K562 (cell line): ENCODE measurements at regions not wholly inside any gene's neighbourhood (a gene's known extent, or its start where the extent isn't known, plus 50 kb on each side); places are given as distances from the start of the nearest gene placed in this dataset.

Experiments used
- ATAC-seq: fragments of 200-7000 bp; cut with Tn5 transposase; 3 replicates; pipeline ENCODE4 v1.9.1; 2020; ENCODE audit warnings: moderate library complexity
- BruUV-seq: library from RNA; stranded (reverse); fragments of 400-500 nt; replicated peaks from 2 replicates; lab custom pipeline; 2021; lab: Mats Ljungman, UMichigan
- CTCF ChIA-PET: fragments of 300-600 bp; formaldehyde crosslinking; extraction: SDS; loops from one replicate; lab custom pipeline; 2021; ENCODE audit warnings: low intra/inter-chr PET ratio; lab: Yijun Ruan, JAX
- POLR2A ChIA-PET: fragments of 300-600, 350-650 bp; sonication (Branson Sonifier 250); formaldehyde crosslinking; extraction: SDS; loops from one replicate; lab custom pipeline; 2021; ENCODE audit warnings: antibody characterized with exemption, inconsistent platforms; lab: Yijun Ruan, JAX
- DNase-seq, 4 experiments: peaks; one replicate each; pipeline versions ENCODE4 v3.0.0 to v3.0.0-alpha.2; 2011 to 2018; ENCODE audit warnings: low spot score in 3 of 4, mixed read lengths in 3 of 4; ENCODE audit errors: extremely low read depth in 1 of 4
- FAIRE-seq: peaks from 2 replicates; lab custom pipeline; 2011; peaks lifted over from hg19 to GRCh38; lab: Jason Lieb, UNC
- H2AFZ ChIP-seq: 2 replicates; pipeline ENCODE4 v1.6.0; 2011; ENCODE audit warnings: low read depth, low read length, control low read depth, inconsistent platforms
- H3K27ac ChIP-seq: fragments of 200-600 bp; 3 replicates; pipeline ENCODE4 v1.8.0; 2011; ENCODE audit warnings: low read depth, mild to moderate bottlenecking, control low read depth, inconsistent platforms, low read length, moderate library complexity, mixed read lengths; ENCODE audit errors: extremely low read depth
- H3K27me3 ChIP-seq, 2 experiments: fragments of 300-600 bp in 1 of 2; 2 replicates in 1 of 2; 3 replicates in 1 of 2; pipeline versions ENCODE4 v1.6.0 to v1.8.0; 2011; ENCODE audit warnings: inconsistent platforms in 2 of 2, low read length in 2 of 2, mild to moderate bottlenecking in 1 of 2, mixed read lengths in 1 of 2, moderate library complexity in 1 of 2; ENCODE audit not compliant: control insufficient read depth in 2 of 2, insufficient read depth in 2 of 2
- H3K36me3 ChIP-seq: fragments of 300-600 bp; 3 replicates; pipeline ENCODE4 v1.8.0; 2011; ENCODE audit warnings: mild to moderate bottlenecking, low read length, inconsistent platforms; ENCODE audit not compliant: control insufficient read depth, insufficient read depth
- H3K4me1 ChIP-seq, 2 experiments: fragments of 200-600 bp in 1 of 2; replicated peaks in 1 of 2; 2 replicates in 1 of 2; 3 replicates in 1 of 2; pipeline versions ENCODE4 v1.5.1 to v1.8.0; 2011; ENCODE audit warnings: inconsistent platforms in 2 of 2, low read length in 2 of 2, mild to moderate bottlenecking in 1 of 2, mixed read lengths in 1 of 2, moderate library complexity in 1 of 2; ENCODE audit not compliant: control insufficient read depth in 2 of 2, insufficient read depth in 2 of 2
- H3K4me2 ChIP-seq: 2 replicates; pipeline ENCODE4 v1.6.1; 2011; ENCODE audit warnings: low read length, control low read depth, inconsistent platforms, mixed read lengths; ENCODE audit not compliant: insufficient read depth
- H3K4me3 ChIP-seq: fragments of 200-600 bp; sonication (generic), shearing (Covaris generic); 2 replicates; pipeline ENCODE4 v1.5.1; 2016; ENCODE audit warnings: control low read depth, inconsistent platforms
- H3K79me2 ChIP-seq: fragments of 200-600 bp; 3 replicates; pipeline ENCODE4 v1.8.0; 2011; ENCODE audit warnings: low read length, inconsistent platforms; ENCODE audit not compliant: control insufficient read depth, insufficient read depth
- H3K9ac ChIP-seq, 2 experiments: 2 replicates each; pipeline versions ENCODE4 v1.6.0 to v1.6.1; 2011; ENCODE audit warnings: low read depth in 2 of 2, low read length in 2 of 2, control low read depth in 1 of 2, inconsistent platforms in 1 of 2, mild to moderate bottlenecking in 1 of 2, mixed read lengths in 1 of 2; ENCODE audit not compliant: insufficient read depth in 1 of 2
- H3K9me1 ChIP-seq: one replicate; pipeline ENCODE4 v1.6.0; 2011; ENCODE audit warnings: inconsistent platforms, mild to moderate bottlenecking, low read length, moderate library complexity; ENCODE audit not compliant: control insufficient read depth, insufficient read depth
- H3K9me3 ChIP-seq: replicated peaks from 2 replicates; pipeline ENCODE4 v1.5.1; 2011; ENCODE audit warnings: low read depth, low read length, inconsistent platforms; ENCODE audit not compliant: control insufficient read depth, insufficient read depth
- H4K20me1 ChIP-seq: replicated peaks from 2 replicates; pipeline ENCODE4 v1.6.1; 2011; ENCODE audit warnings: low read length, inconsistent platforms, mixed read lengths; ENCODE audit not compliant: control insufficient read depth, insufficient read depth
- HMG20B ChIP-seq: fragments of 250-450 bp; sonication (Bioruptor Pico); IDR thresholded peaks from 2 replicates; pipeline ENCODE4 v1.5.0; 2021; ENCODE audit warnings: mild to moderate bottlenecking
- ILK ChIP-seq: fragments of 450-650 bp; IDR thresholded peaks from 2 replicates; pipeline ENCODE4 v1.6.1; 2016; ENCODE audit warnings: missing genetic modification characterization, low read depth, mild to moderate bottlenecking, missing compliant biosample characterization, moderate library complexity, borderline replicate concordance
- MTA2 ChIP-seq: fragments of 450-650 bp; IDR thresholded peaks from 2 replicates; pipeline ENCODE4 v1.6.1; 2016; ENCODE audit warnings: low read depth
- NFE2L1 ChIP-seq: fragments of 450-650 bp; IDR thresholded peaks from 2 replicates; pipeline ENCODE4 v1.6.1; 2016; ENCODE audit warnings: missing genetic modification characterization, low read depth, mild to moderate bottlenecking, missing compliant biosample characterization, moderate library complexity, borderline replicate concordance
- SNIP1 ChIP-seq: fragments of 450-650 bp; IDR thresholded peaks from 2 replicates; pipeline ENCODE4 v1.7.1; 2017; ENCODE audit warnings: low read depth, mild to moderate bottlenecking
- TCF3 ChIP-seq: sonication (generic); formaldehyde crosslinking; IDR thresholded peaks from 2 replicates; pipeline ENCODE4 v1.4.0; 2020; ENCODE audit warnings: mild to moderate bottlenecking, missing genetic modification reagents
- TEAD4 ChIP-seq, 2 experiments: sonication (generic) in 1 of 2; formaldehyde crosslinking in 1 of 2; IDR thresholded peaks; 2 replicates each; pipeline versions ENCODE4 v1.6.1 to v1.8.0; 2012 to 2022; ENCODE audit warnings: borderline replicate concordance in 1 of 2, inconsistent platforms in 1 of 2, low read length in 1 of 2, mild to moderate bottlenecking in 1 of 2, missing genetic modification reagents in 1 of 2
- ZNF655 ChIP-seq: fragments of 250-450 bp; sonication (Bioruptor Pico); IDR thresholded peaks from 2 replicates; pipeline ENCODE4 v1.5.0; 2021
- WGBS: fragments of 100-300 bp; shearing (Covaris generic); methylation state at CpG from one replicate; pipeline ENCODE4 v1.1.6; 2016; ENCODE audit warnings: low coverage, mixed read lengths; ENCODE audit not compliant: insufficient coverage; ENCODE audit errors: missing lambda C conversion rate; 5-methylcytosine and 5-hydroxymethylcytosine counted together
- in situ Hi-C: fragments of 300-500 bp; cut with MboI; formaldehyde crosslinking; loops from 4 replicates; pipeline ENCODE4 v1.15.0; 2018; ENCODE audit warnings: inconsistent platforms, mixed read lengths
- intact Hi-C: fragments of 100-400 bp; cut with micrococcal nuclease; formaldehyde crosslinking; loops from 2 replicates; pipeline ENCODE4 v1.14.2; 2022
- TF ChIP-seq, protein P1 (sequence below): fragments of 250-450 bp; sonication (Bioruptor Pico); IDR thresholded peaks from 2 replicates; pipeline ENCODE4 v1.4.0; 2020
- TF ChIP-seq, protein P2 (sequence below): fragments of 250-450 bp; sonication (Bioruptor Pico); IDR thresholded peaks from 2 replicates; pipeline ENCODE4 v1.4.0; 2020

DNA sequence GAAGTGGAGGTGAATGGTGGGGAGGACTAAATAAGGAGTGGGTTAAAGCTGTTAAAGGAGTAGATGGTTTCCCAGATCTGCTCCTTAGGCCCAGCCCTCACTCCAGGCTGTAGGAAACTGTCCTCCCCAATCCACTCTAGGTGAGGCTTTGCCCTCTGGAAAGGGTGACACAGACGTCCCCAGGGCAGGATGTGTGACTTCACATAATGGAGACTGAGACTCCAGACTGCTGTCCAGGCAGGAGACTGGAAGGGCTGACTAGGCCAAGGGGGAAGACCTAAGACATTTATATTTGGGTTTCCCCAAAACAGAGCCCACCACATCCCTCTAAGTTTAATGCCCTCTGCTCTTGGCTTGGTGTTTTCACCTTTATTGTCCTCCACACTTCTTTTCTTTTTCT is 488.5 kb downstream of the SHQ1 start:
- H3K36me3 ChIP-seq: no peaks in the 10 kb centered on the region
- H3K9me3 ChIP-seq: no peaks in the 10 kb centered on the region; the same call in 1 of the 2 replicates
- no peaks in the 10 kb centered on the region for H3K9me1 ChIP-seq
- no peaks in the 10 kb centered on the region for H4K20me1 ChIP-seq
- no peak overlapping the region for H2AFZ ChIP-seq
- H3K9ac ChIP-seq: no peak overlapping the region
- ATAC-seq (no peak), DNase-seq (no peak), FAIRE-seq (no peak)
- in situ Hi-C loops (no loop called here), intact Hi-C loops (no loop called here)
- ChIA-PET POLR2A (interaction anchor here (0.7 kb wide), 1 partner anchor 12 kb away, joined by 3 read pairs; no protein-coding TSS in a partner anchor), CTCF (no interaction called here)
- no peak overlapping the region for H3K4me3 ChIP-seq
- H3K27me3 ChIP-seq: no peaks in the 10 kb centered on the region
- H3K27ac ChIP-seq: no peak overlapping the region
- BruUV-seq: no TSS peak
- 0% methylated on average over 1 of the region's 1 CpG for WGBS
- H3K4me2 ChIP-seq: no peak overlapping the region
- no peak for TF ChIP-seq MTA2
- no peak for TF ChIP-seq HMG20B
- TF ChIP-seq TEAD4 (IDR thresholded peaks at IDR 0.05; ENCODE audit: low read length): no peak
- TF ChIP-seq TEAD4 (CRISPR knock-in tag; IDR thresholded peaks at IDR 0.05; ENCODE audit: borderline replicate concordance): no peak
- TF ChIP-seq, protein P1, sequence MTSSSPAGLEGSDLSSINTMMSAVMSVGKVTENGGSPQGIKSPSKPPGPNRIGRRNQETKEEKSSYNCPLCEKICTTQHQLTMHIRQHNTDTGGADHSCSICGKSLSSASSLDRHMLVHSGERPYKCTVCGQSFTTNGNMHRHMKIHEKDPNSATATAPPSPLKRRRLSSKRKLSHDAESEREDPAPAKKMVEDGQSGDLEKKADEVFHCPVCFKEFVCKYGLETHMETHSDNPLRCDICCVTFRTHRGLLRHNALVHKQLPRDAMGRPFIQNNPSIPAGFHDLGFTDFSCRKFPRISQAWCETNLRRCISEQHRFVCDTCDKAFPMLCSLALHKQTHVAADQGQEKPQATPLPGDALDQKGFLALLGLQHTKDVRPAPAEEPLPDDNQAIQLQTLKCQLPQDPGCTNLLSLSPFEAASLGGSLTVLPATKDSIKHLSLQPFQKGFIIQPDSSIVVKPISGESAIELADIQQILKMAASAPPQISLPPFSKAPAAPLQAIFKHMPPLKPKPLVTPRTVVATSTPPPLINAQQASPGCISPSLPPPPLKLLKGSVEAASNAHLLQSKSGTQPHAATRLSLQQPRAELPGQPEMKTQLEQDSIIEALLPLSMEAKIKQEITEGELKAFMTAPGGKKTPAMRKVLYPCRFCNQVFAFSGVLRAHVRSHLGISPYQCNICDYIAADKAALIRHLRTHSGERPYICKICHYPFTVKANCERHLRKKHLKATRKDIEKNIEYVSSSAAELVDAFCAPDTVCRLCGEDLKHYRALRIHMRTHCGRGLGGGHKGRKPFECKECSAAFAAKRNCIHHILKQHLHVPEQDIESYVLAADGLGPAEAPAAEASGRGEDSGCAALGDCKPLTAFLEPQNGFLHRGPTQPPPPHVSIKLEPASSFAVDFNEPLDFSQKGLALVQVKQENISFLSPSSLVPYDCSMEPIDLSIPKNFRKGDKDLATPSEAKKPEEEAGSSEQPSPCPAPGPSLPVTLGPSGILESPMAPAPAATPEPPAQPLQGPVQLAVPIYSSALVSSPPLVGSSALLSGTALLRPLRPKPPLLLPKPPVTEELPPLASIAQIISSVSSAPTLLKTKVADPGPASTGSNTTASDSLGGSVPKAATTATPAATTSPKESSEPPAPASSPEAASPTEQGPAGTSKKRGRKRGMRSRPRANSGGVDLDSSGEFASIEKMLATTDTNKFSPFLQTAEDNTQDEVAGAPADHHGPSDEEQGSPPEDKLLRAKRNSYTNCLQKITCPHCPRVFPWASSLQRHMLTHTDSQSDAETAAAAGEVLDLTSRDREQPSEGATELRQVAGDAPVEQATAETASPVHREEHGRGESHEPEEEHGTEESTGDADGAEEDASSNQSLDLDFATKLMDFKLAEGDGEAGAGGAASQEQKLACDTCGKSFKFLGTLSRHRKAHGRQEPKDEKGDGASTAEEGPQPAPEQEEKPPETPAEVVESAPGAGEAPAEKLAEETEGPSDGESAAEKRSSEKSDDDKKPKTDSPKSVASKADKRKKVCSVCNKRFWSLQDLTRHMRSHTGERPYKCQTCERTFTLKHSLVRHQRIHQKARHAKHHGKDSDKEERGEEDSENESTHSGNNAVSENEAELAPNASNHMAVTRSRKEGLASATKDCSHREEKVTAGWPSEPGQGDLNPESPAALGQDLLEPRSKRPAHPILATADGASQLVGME: no peak
- TF ChIP-seq SNIP1: no peak
- TF ChIP-seq NFE2L1 (tag): no peak
- TF ChIP-seq TCF3: no peak
- TF ChIP-seq ZNF655 (CRISPR knock-in tag): no peak
- no peak for TF ChIP-seq ILK (tag)
- TF ChIP-seq, protein P2, sequence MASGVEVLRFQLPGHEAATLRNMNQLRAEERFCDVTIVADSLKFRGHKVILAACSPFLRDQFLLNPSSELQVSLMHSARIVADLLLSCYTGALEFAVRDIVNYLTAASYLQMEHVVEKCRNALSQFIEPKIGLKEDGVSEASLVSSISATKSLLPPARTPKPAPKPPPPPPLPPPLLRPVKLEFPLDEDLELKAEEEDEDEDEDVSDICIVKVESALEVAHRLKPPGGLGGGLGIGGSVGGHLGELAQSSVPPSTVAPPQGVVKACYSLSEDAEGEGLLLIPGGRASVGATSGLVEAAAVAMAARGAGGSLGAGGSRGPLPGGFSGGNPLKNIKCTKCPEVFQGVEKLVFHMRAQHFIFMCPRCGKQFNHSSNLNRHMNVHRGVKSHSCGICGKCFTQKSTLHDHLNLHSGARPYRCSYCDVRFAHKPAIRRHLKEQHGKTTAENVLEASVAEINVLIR (CRISPR knock-in tag): no peak
- no peaks in the 10 kb centered on the region for H3K79me2 ChIP-seq
- no peaks in the 10 kb centered on the region; a peak in 2 of 5 replicates for H3K4me1 ChIP-seq
